AG09319 (cell line): ENCODE measurements at regions not wholly inside any gene's neighbourhood (a gene's known extent, or its start where the extent isn't known, plus 50 kb on each side); places are given as distances from the start of the nearest gene placed in this dataset.
A peak's percentile ranks its signal among the peaks of the same experiment; 100 is the strongest.
"Not testable (repeated sequence)": the region's sequence is repeated elsewhere in the genome, so short reads cannot be mapped to it uniquely, and the experiment has no call there.

Experiments used
- DNase-seq: peaks from one replicate; pipeline ENCODE4 v3.0.0-alpha.2; 2010; ENCODE audit warnings: low read depth; ENCODE audit errors: extremely low read depth
- CTCF ChIP-seq: IDR thresholded peaks from 2 replicates; pipeline ENCODE4 v1.5.1; 2011; ENCODE audit warnings: low read depth, mild to moderate bottlenecking, inconsistent platforms, low read length, moderate library complexity

GRCh38 chr3:36175916-36176461 is 204.3 kb upstream of the STAC start:
- TF ChIP-seq CTCF: no peak

GRCh38 chr3:36178018-36178417 is 202.3 kb upstream of the STAC start:
- no peak for TF ChIP-seq CTCF
- DNase-seq: peak; percentile 2

More at GRCh38 chr3:36175916-36176461, 204.3 kb upstream of the STAC start:
- no peak for DNase-seq

GRCh38 chr3:36182024-36182423 is 198.3 kb upstream of the STAC start:
- no peak for TF ChIP-seq CTCF
- DNase-seq: no peak

GRCh38 chr3:36187197-36187596 is 193.1 kb upstream of the STAC start:
- not testable (repeated sequence) for DNase-seq

GRCh38 chr3:36192901-36193300 is 187.4 kb upstream of the STAC start:
- TF ChIP-seq CTCF: no peak
- DNase-seq: no peak

- no peak for TF ChIP-seq CTCF
- no peak for DNase-seq
Measured at GRCh38 chr3:36193448-36193847, 186.9 kb upstream of the STAC start.

GRCh38 chr3:36196058-36196457 is 184.2 kb upstream of the STAC start:
- no peak for TF ChIP-seq CTCF
- no peak for DNase-seq

- TF ChIP-seq CTCF: no peak
- DNase-seq: no peak
Measured at GRCh38 chr3:36197151-36197550, 183.2 kb upstream of the STAC start.
